Ishikawa (cell line): ENCODE measurements at regions not wholly inside any gene's neighbourhood (a gene's known extent, or its start where the extent isn't known, plus 50 kb on each side); places are given as distances from the start of the nearest gene placed in this dataset.

Source experiments
- EP300 ChIP-seq: IDR thresholded peaks from 2 replicates; pipeline ENCODE4 v1.6.1; 2012; ENCODE audit warnings: borderline replicate concordance
- FOXM1 ChIP-seq: IDR thresholded peaks from 2 replicates; pipeline ENCODE4 v1.6.1; 2012; ENCODE audit warnings: low read depth, borderline replicate concordance
- RAD21 ChIP-seq: IDR thresholded peaks from 2 replicates; pipeline ENCODE4 v1.6.1; 2012; ENCODE audit warnings: low read depth
- TAF1 ChIP-seq: IDR thresholded peaks from 2 replicates; pipeline ENCODE4 v1.6.1; 2012; ENCODE audit warnings: low read depth, mild to moderate bottlenecking
- TCF12 ChIP-seq: IDR thresholded peaks from 2 replicates; pipeline ENCODE4 v1.6.1; 2012; ENCODE audit warnings: low read depth
- TF ChIP-seq, protein P1 (sequence below): IDR thresholded peaks from 2 replicates; pipeline ENCODE4 v1.6.1; 2012; ENCODE audit warnings: low read depth, mild to moderate bottlenecking

DNA sequence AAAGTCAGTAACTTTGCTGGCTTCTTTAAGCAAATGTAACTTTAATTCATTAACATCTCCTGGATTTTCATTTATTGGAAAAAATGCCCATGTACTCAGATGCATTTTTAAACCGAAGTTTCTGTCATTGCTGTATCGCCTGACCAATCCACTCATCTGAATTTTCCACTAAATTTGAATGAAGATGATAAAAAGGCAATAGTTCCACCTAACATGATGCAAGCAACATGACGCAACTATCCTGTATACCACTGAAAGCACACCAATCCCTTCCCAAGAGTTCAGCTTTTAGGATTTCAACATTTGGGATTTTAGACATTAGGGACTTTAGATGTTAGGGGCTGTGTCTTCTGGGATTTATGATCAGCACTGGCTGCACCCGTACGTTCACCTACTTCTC lies 215.6 kb downstream of the KIF4B start:
- TF ChIP-seq EP300 (no peak), FOXM1 (no peak), TAF1 (no peak), TCF12 (no peak), RAD21 (no peak)
- TF ChIP-seq, protein P1, sequence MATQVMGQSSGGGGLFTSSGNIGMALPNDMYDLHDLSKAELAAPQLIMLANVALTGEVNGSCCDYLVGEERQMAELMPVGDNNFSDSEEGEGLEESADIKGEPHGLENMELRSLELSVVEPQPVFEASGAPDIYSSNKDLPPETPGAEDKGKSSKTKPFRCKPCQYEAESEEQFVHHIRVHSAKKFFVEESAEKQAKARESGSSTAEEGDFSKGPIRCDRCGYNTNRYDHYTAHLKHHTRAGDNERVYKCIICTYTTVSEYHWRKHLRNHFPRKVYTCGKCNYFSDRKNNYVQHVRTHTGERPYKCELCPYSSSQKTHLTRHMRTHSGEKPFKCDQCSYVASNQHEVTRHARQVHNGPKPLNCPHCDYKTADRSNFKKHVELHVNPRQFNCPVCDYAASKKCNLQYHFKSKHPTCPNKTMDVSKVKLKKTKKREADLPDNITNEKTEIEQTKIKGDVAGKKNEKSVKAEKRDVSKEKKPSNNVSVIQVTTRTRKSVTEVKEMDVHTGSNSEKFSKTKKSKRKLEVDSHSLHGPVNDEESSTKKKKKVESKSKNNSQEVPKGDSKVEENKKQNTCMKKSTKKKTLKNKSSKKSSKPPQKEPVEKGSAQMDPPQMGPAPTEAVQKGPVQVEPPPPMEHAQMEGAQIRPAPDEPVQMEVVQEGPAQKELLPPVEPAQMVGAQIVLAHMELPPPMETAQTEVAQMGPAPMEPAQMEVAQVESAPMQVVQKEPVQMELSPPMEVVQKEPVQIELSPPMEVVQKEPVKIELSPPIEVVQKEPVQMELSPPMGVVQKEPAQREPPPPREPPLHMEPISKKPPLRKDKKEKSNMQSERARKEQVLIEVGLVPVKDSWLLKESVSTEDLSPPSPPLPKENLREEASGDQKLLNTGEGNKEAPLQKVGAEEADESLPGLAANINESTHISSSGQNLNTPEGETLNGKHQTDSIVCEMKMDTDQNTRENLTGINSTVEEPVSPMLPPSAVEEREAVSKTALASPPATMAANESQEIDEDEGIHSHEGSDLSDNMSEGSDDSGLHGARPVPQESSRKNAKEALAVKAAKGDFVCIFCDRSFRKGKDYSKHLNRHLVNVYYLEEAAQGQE = no peak
